ENCODE measurements at regions not wholly inside any gene's neighbourhood (a gene's known extent, or its start where the extent isn't known, plus 50 kb on each side); places are given as distances from the start of the nearest gene placed in this dataset.

DNA sequence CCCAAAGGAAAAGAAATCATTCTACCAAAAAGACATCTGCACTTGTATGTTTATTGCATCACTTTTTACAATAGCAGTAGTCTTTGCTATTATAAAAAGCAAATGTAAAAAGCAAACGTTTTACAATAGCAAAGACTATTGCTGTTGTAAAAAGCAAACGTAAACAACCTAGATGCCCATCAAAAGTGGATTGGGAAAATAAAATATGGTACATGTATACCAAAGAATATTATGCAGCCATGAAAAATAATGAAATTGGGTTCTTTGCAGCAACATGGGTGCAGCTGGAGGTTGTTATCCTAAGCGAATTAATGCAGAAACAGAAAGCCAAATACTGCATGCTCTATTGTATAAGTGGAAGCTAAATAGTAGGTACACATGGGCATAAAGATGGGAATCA lies 97.3 kb upstream of the ZBTB20 start:
- Histone ChIP-seq H2AFZ (ENCODE audit: insufficient read depth, low read length, poor library complexity) (no peak overlapping the region), H4K91ac (ENCODE audit: low read depth, low read length) (no peak overlapping the region), H2AK5ac (ENCODE audit: low read length) (no peak overlapping the region), H4K8ac (ENCODE audit: low read depth, low read length) (no peak overlapping the region), H3K4ac (ENCODE audit: low read depth, low read length) (no peak overlapping the region), H3K79me2 (ENCODE audit: control insufficient read depth, insufficient read depth, low read length, poor library complexity) (no peaks in the 10 kb centered on the region), H3K27me3 (ENCODE audit: insufficient read depth, low read length) (no peaks in the 10 kb centered on the region), H3K4me3 (ENCODE audit: low read depth, low read length) (no peak overlapping the region), H3K4me1 (ENCODE audit: control insufficient read depth in 1 of 2, insufficient read depth in 2 of 2, low read length in 2 of 2) (no peaks in the 10 kb centered on the region), H3K79me1 (ENCODE audit: low read length) (no peaks in the 10 kb centered on the region), H3K36me3 (ENCODE audit: control insufficient read depth in 1 of 2, insufficient read depth in 2 of 2, low read length in 2 of 2) (no peaks in the 10 kb centered on the region), H3K9ac (ENCODE audit: low read length) (no peak overlapping the region), H3K27ac (ENCODE audit: low read depth, low read length) (no peak overlapping the region), H2BK120ac (ENCODE audit: insufficient read depth, low read length, poor library complexity) (no peak overlapping the region), H3K23ac (ENCODE audit: low read length) (no peak overlapping the region), H3K18ac (ENCODE audit: low read length) (no peak overlapping the region), H3K14ac (ENCODE audit: low read length) (no peak overlapping the region), H2BK5ac (ENCODE audit: low read depth, low read length, poor library complexity) (no peak overlapping the region), H3K9me3 (ENCODE audit: insufficient read depth, low read depth, low read length) (no peaks in the 10 kb centered on the region), H3K4me2 (ENCODE audit: low read length) (no peak overlapping the region), H4K12ac (ENCODE audit: low read depth, low read length) (no peak overlapping the region), H2BK12ac (ENCODE audit: low read length) (no peak overlapping the region)
- no peak for DNase-seq
- no CpG with 5 or more reads among the region's 3 CpGs for WGBS (ENCODE audit: extremely low coverage, insufficient coverage, insufficient read length)

DNA sequence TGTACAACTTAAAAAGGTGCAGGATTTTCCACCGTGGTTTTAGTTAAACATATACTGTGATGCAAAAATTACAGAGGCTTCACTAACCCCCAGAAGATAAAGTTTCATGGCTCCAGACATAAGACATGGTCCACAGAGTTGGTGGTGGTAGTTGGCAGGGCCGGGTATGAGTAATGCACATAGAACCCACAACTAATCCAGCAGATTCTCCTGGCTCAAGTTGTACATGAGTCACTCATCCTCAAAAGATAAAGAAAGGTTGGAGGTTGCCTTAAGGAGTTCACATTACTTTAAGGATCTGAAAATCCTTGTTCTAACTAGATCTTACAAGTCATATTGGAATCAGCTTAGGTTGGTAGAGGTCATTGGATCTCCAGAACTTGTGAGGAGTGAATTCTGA lies 98.3 kb upstream of the ZBTB20 start:
- H2BK5ac ChIP-seq (ENCODE audit: low read depth, low read length, poor library complexity) = no peak overlapping the region
- no peak overlapping the region for H2AFZ ChIP-seq (ENCODE audit: insufficient read depth, low read length, poor library complexity)
- H3K27ac ChIP-seq (ENCODE audit: low read depth, low read length) = no peak overlapping the region
- no peak overlapping the region for H3K4ac ChIP-seq (ENCODE audit: low read depth, low read length)
- H2BK12ac ChIP-seq (ENCODE audit: low read length) = no peak overlapping the region
- H2AK5ac ChIP-seq (ENCODE audit: low read length) = no peak overlapping the region
- H3K4me3 ChIP-seq (ENCODE audit: low read depth, low read length) = no peak overlapping the region
- no peaks in the 10 kb centered on the region for H3K9me3 ChIP-seq (ENCODE audit: insufficient read depth, low read depth, low read length)
- no peaks in the 10 kb centered on the region for H3K79me2 ChIP-seq (ENCODE audit: control insufficient read depth, insufficient read depth, low read length, poor library complexity)
- H3K4me2 ChIP-seq (ENCODE audit: low read length) = no peak overlapping the region
- WGBS (ENCODE audit: extremely low coverage, insufficient coverage, insufficient read length) = no CpG with 5 or more reads among the region's 2 CpGs
- no peak overlapping the region for H4K12ac ChIP-seq (ENCODE audit: low read depth, low read length)
- H4K91ac ChIP-seq (ENCODE audit: low read depth, low read length) = no peak overlapping the region
- no peak overlapping the region for H3K14ac ChIP-seq (ENCODE audit: low read length)
- peak in 1 of 2 donors; percentile 1 for DNase-seq
- H3K9ac ChIP-seq (ENCODE audit: low read length) = no peak overlapping the region
- H3K79me1 ChIP-seq (ENCODE audit: low read length) = no peaks in the 10 kb centered on the region
- no peak overlapping the region for H2BK120ac ChIP-seq (ENCODE audit: insufficient read depth, low read length, poor library complexity)
- H3K27me3 ChIP-seq (ENCODE audit: insufficient read depth, low read length) = no peaks in the 10 kb centered on the region
- no peak overlapping the region for H3K18ac ChIP-seq (ENCODE audit: low read length)
- no peak overlapping the region for H4K8ac ChIP-seq (ENCODE audit: low read depth, low read length)
- no peaks in the 10 kb centered on the region for H3K4me1 ChIP-seq (ENCODE audit: control insufficient read depth in 1 of 2, insufficient read depth in 2 of 2, low read length in 2 of 2)
- no peak overlapping the region for H3K23ac ChIP-seq (ENCODE audit: low read length)
- no peaks in the 10 kb centered on the region for H3K36me3 ChIP-seq (ENCODE audit: control insufficient read depth in 1 of 2, insufficient read depth in 2 of 2, low read length in 2 of 2)

DNA sequence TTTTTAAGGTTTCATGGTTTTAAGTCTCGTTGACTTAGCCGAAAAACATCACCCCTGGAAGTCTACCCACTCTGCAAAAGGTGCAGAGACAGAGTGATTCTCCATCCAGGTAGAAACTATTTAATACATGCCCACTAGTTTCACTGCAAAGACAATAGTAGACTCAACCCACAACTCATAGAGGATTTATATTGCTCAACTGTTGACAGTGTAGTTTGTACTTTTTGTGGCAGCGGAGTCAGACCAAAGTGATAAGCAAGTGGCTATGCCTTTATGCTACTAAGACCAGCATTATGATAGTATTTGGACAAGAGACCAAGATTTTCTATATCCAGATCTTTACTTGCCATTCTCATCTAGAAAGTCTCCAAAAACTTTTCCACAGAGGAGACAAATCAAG lies 98.8 kb upstream of the ZBTB20 start:
- no peak overlapping the region for H3K4me3 ChIP-seq (ENCODE audit: low read depth, low read length)
- no peak overlapping the region for H3K9ac ChIP-seq (ENCODE audit: low read length)
- WGBS (ENCODE audit: extremely low coverage, insufficient coverage, insufficient read length) = no CpG with 5 or more reads among the region's 3 CpGs
- H4K12ac ChIP-seq (ENCODE audit: low read depth, low read length) = no peak overlapping the region
- H3K79me1 ChIP-seq (ENCODE audit: low read length) = no peaks in the 10 kb centered on the region
- no peaks in the 10 kb centered on the region for H3K36me3 ChIP-seq (ENCODE audit: control insufficient read depth in 1 of 2, insufficient read depth in 2 of 2, low read length in 2 of 2)
- H3K27ac ChIP-seq (ENCODE audit: low read depth, low read length) = no peak overlapping the region
- no peak overlapping the region for H2AFZ ChIP-seq (ENCODE audit: insufficient read depth, low read length, poor library complexity)
- no peak overlapping the region for H4K8ac ChIP-seq (ENCODE audit: low read depth, low read length)
- no peak overlapping the region for H2BK5ac ChIP-seq (ENCODE audit: low read depth, low read length, poor library complexity)
- no peak overlapping the region for H3K4me2 ChIP-seq (ENCODE audit: low read length)
- H3K18ac ChIP-seq (ENCODE audit: low read length) = no peak overlapping the region
- DNase-seq = no peak
- H2BK12ac ChIP-seq (ENCODE audit: low read length) = no peak overlapping the region
- H3K4me1 ChIP-seq (ENCODE audit: control insufficient read depth in 1 of 2, insufficient read depth in 2 of 2, low read length in 2 of 2) = no peaks in the 10 kb centered on the region
- no peak overlapping the region for H3K23ac ChIP-seq (ENCODE audit: low read length)
- H3K4ac ChIP-seq (ENCODE audit: low read depth, low read length) = no peak overlapping the region
- H3K27me3 ChIP-seq (ENCODE audit: insufficient read depth, low read length) = no peaks in the 10 kb centered on the region
- H3K79me2 ChIP-seq (ENCODE audit: control insufficient read depth, insufficient read depth, low read length, poor library complexity) = no peaks in the 10 kb centered on the region
- no peaks in the 10 kb centered on the region for H3K9me3 ChIP-seq (ENCODE audit: insufficient read depth, low read depth, low read length)
- H4K91ac ChIP-seq (ENCODE audit: low read depth, low read length) = no peak overlapping the region
- H2BK120ac ChIP-seq (ENCODE audit: insufficient read depth, low read length, poor library complexity) = no peak overlapping the region
- no peak overlapping the region for H2AK5ac ChIP-seq (ENCODE audit: low read length)
- H3K14ac ChIP-seq (ENCODE audit: low read length) = no peak overlapping the region

DNA sequence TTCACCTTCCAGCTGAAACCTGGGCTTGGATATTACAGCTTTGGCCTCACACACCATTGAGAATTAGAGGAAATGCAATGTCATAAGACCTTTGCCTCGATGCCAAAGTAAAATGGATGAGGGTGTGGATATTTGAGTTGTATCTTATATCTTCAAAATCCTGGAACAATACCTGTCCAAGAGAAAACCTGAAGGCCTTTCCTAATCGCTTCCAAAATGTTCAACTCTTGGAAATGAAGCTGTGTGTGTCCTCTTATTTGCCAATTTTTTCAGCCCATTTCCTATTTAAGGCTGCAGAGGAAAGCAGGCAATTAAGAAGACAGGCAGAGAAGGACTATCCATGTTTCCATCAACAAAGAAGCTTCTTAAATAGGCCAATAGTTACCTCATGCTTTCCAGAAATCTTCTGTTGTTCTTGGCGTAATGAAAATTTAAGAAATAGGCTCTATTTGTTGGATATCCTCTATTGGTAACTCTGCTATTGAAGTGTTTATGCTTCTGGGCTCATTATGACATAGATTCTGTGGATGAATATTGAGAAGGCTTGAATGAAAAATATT lies 99.5 kb upstream of the ZBTB20 start:
- H3K79me2 ChIP-seq (ENCODE audit: control insufficient read depth, insufficient read depth, low read length, poor library complexity) = no peaks in the 10 kb centered on the region
- H3K23ac ChIP-seq (ENCODE audit: low read length) = no peak overlapping the region
- H3K4me1 ChIP-seq (ENCODE audit: control insufficient read depth in 1 of 2, insufficient read depth in 2 of 2, low read length in 2 of 2) = no peaks in the 10 kb centered on the region
- no peak overlapping the region for H3K4ac ChIP-seq (ENCODE audit: low read depth, low read length)
- H2AK5ac ChIP-seq (ENCODE audit: low read length) = no peak overlapping the region
- no peak overlapping the region for H2AFZ ChIP-seq (ENCODE audit: insufficient read depth, low read length, poor library complexity)
- H4K12ac ChIP-seq (ENCODE audit: low read depth, low read length) = no peak overlapping the region
- no peaks in the 10 kb centered on the region for H3K79me1 ChIP-seq (ENCODE audit: low read length)
- H3K4me2 ChIP-seq (ENCODE audit: low read length) = no peak overlapping the region
- H3K14ac ChIP-seq (ENCODE audit: low read length) = no peak overlapping the region
- no peaks in the 10 kb centered on the region for H3K36me3 ChIP-seq (ENCODE audit: control insufficient read depth in 1 of 2, insufficient read depth in 2 of 2, low read length in 2 of 2)
- no CpG with 5 or more reads among the region's 3 CpGs for WGBS (ENCODE audit: extremely low coverage, insufficient coverage, insufficient read length)
- H2BK120ac ChIP-seq (ENCODE audit: insufficient read depth, low read length, poor library complexity) = no peak overlapping the region
- no peak for DNase-seq
- H3K4me3 ChIP-seq (ENCODE audit: low read depth, low read length) = no peak overlapping the region
- no peak overlapping the region for H4K8ac ChIP-seq (ENCODE audit: low read depth, low read length)
- no peak overlapping the region for H3K9ac ChIP-seq (ENCODE audit: low read length)
- H3K27ac ChIP-seq (ENCODE audit: low read depth, low read length) = no peak overlapping the region
- H2BK12ac ChIP-seq (ENCODE audit: low read length) = no peak overlapping the region
- H2BK5ac ChIP-seq (ENCODE audit: low read depth, low read length, poor library complexity) = no peak overlapping the region
- H4K91ac ChIP-seq (ENCODE audit: low read depth, low read length) = no peak overlapping the region
- no peaks in the 10 kb centered on the region for H3K9me3 ChIP-seq (ENCODE audit: insufficient read depth, low read depth, low read length)
- no peak overlapping the region for H3K18ac ChIP-seq (ENCODE audit: low read length)
- H3K27me3 ChIP-seq (ENCODE audit: insufficient read depth, low read length) = no peaks in the 10 kb centered on the region
